ENCODE measurements at regions not wholly inside any gene's neighbourhood (a gene's known extent, or its start where the extent isn't known, plus 50 kb on each side); places are given as distances from the start of the nearest gene placed in this dataset.

GRCh38 chrX:112211459-112211858 is 128.9 kb upstream of the TRPC5 start:
- Histone ChIP-seq H2BK15ac (ENCODE audit: low read depth, low read length) (no peak overlapping the region), H3K4me2 (ENCODE audit: low read depth, low read length) (no peak overlapping the region), H2AFZ (replicated peaks; ENCODE audit: low read length, poor library complexity) (no peak overlapping the region), H2AK5ac (ENCODE audit: low read depth, low read length) (no peak overlapping the region), H3K36me3 (ENCODE audit: control insufficient read depth, insufficient read depth, low read length) (no peaks in the 10 kb centered on the region), H3K9me3 (ENCODE audit: control insufficient read depth, insufficient read depth, low read length) (no peaks in the 10 kb centered on the region), H3K27ac (ENCODE audit: insufficient read depth, low read length) (no peak overlapping the region), H2BK120ac (ENCODE audit: low read depth, low read length) (no peak overlapping the region), H2BK20ac (ENCODE audit: low read depth, low read length) (no peak overlapping the region), H3K14ac (replicated peaks; ENCODE audit: low read depth, low read length) (no peak overlapping the region), H2AK9ac (replicated peaks; ENCODE audit: low read depth, low read length, poor library complexity) (no peak overlapping the region), H2BK5ac (ENCODE audit: low read depth, low read length, poor library complexity, severe bottlenecking) (no peak overlapping the region), H4K5ac (ENCODE audit: low read depth, low read length) (no peak overlapping the region), H4K91ac (ENCODE audit: insufficient read depth, low read depth, low read length) (no peak overlapping the region), H3K4ac (ENCODE audit: low read depth, low read length) (no peak overlapping the region), H4K8ac (ENCODE audit: low read depth in 2 of 2, low read length in 2 of 2) (no peak overlapping the region), H3K23ac (ENCODE audit: low read depth, low read length) (no peak overlapping the region), H3K79me1 (ENCODE audit: low read depth in 1 of 2, low read length in 2 of 2) (no peaks in the 10 kb centered on the region), H3K9me1 (ENCODE audit: insufficient read depth, low read length) (no peaks in the 10 kb centered on the region), H3K27me3 (ENCODE audit: control insufficient read depth, insufficient read depth, low read length) (no peaks in the 10 kb centered on the region), H3K4me3 (ENCODE audit: insufficient read depth, low read depth, low read length) (no peak overlapping the region), H3K4me1 (ENCODE audit: control insufficient read depth, insufficient read depth, low read length) (no peaks in the 10 kb centered on the region), H3K9ac (ENCODE audit: low read depth, low read length) (no peak overlapping the region), H4K20me1 (ENCODE audit: insufficient read depth, low read length) (no peaks in the 10 kb centered on the region), H3K18ac (ENCODE audit: low read depth, low read length) (no peak overlapping the region), H3K56ac (ENCODE audit: extremely low read depth, insufficient read depth, low read length) (no peak overlapping the region)
- intact Hi-C loops (cut with micrococcal nuclease) (no loop called here), in situ Hi-C loops (cut with MboI; ENCODE audit: low sequenced_read_pairs) (no loop called here), dilution Hi-C loops (cut with HindIII; ENCODE audit: low sequenced_read_pairs, unreplicated experiment) (no loop called here)
- BruUV-seq (replicated peaks) = no TSS peak
- peak; percentile 32; the same call in 1 of the 2 replicates for ATAC-seq (ENCODE audit: low read depth)
- ChIA-PET POLR2A (ENCODE audit: unreplicated experiment) (no interaction called here), CTCF (no interaction called here)
- WGBS, 2 experiments (ENCODE audit: extremely low coverage in 2 of 2, insufficient read length in 1 of 2) = no CpG with 5 or more reads among the region's 3 CpGs
- no peak for TF ChIP-seq RFX5 (IDR thresholded peaks at IDR 0.05; ENCODE audit: low read depth, low read length)
- peak; percentile 45 for DNase-seq
